ENCODE measurements at regions not wholly inside any gene's neighbourhood (a gene's known extent, or its start where the extent isn't known, plus 50 kb on each side); places are given as distances from the start of the nearest gene placed in this dataset.

DNA sequence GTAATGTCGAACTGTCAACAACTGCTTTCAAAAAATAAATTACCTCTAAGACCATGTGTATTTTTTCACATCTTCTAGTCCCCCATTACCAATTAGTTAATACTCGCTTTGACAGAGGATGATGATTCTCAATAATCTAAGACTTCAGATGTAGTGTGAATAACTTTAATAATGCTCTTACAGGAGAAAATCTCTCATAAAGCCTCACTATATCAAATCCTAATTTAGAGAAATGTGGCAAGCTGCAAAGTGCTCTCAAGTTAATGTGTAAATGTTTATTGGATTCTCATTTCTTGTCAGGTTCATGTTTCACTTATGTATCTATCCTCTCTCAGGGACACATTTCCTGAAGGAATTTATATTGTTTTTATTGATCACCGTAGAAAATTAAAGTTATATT lies 223.9 kb downstream of the CDH7 start:
- TF ChIP-seq, protein P1, sequence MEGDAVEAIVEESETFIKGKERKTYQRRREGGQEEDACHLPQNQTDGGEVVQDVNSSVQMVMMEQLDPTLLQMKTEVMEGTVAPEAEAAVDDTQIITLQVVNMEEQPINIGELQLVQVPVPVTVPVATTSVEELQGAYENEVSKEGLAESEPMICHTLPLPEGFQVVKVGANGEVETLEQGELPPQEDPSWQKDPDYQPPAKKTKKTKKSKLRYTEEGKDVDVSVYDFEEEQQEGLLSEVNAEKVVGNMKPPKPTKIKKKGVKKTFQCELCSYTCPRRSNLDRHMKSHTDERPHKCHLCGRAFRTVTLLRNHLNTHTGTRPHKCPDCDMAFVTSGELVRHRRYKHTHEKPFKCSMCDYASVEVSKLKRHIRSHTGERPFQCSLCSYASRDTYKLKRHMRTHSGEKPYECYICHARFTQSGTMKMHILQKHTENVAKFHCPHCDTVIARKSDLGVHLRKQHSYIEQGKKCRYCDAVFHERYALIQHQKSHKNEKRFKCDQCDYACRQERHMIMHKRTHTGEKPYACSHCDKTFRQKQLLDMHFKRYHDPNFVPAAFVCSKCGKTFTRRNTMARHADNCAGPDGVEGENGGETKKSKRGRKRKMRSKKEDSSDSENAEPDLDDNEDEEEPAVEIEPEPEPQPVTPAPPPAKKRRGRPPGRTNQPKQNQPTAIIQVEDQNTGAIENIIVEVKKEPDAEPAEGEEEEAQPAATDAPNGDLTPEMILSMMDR (IDR thresholded peaks at IDR 0.05; ENCODE audit: insufficient read depth, low read length, poor library complexity, severe bottlenecking) = no peak
- no peak for TF ChIP-seq EZH2phosphoT487 (conservative IDR thresholded peaks at IDR 0.05; ENCODE audit: low read length)
